ENCODE measurements at regions not wholly inside any gene's neighbourhood (a gene's known extent, or its start where the extent isn't known, plus 50 kb on each side); places are given as distances from the start of the nearest gene placed in this dataset.
"Not testable (repeated sequence)": the region's sequence is repeated elsewhere in the genome, so short reads cannot be mapped to it uniquely, and the experiment has no call there.

DNA sequence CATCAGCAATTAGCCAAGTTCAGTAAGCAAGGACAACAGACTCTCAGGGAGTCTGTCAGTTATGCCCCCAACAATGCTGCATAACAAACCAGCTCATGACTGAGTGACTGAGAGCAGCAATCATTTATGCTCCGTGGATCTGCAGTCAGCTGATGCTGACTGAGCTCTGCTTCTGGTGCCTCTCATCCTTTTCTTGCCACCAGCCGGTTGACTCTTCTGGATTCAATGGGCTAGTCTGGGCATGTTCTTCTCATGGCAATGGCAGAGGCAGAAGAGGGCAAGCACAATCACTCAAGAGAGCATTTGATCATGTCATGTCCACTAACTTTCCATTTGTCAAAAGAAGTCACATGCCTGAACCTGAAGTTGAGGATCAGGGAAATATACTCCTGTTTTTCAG, 157.0 kb upstream of the NTRK2 start:
- DNase-seq, result no peak

DNA sequence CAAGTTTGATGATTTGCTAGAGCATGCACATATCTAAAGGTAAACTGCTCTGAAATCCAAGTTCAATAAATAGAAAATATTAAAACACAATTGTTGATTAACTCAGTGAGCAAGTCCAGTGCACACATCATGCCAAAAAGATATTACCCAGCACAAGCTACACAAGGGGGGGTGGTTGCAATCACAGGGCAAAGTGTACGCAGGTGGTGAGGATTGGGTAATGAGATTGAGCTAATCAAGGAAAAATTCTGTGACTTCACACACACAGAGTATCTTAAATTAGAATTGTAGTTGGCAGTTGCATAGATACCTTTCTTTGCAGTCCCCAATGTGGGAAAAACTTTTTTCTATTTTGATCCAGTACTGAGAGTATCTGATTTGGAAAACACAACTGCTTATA, 156.1 kb upstream of the NTRK2 start:
- no peak for DNase-seq

DNA sequence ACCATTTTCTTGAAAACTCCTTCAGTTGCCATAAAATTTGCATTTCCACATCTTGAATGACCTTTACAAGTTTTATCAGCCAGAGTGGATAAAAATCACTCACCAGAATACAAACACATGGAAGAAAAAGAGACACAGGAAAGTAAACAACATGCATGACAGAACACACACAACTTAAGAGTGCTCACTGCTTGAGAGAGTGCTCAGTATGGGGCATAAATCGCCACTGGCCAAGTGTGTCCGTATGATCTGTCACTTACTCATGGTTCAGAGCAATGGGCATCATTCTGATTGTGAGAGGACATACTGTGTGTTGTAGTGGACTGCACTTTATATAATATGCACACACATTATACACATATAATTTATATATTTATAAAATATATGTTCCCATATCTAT, 155.6 kb upstream of the NTRK2 start:
- DNase-seq, result no peak

DNA sequence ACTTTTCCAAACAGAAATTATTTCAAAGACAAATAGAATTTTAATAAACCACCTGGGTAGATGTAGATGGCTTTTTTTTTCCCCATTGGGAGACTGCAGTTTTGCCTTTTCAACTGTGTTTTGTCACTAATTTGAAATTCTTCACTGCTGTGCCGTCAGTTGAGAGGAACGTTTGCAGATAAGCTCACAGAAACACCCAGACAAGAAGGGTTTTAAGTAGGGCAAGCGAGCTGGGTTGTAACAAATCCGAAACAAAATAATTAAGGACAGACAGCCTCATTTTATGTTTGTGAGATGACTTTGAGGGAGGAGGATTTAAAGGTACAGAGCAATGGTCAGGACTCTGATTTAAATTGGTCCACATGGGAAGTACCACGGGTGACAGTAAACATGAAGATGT, 155.1 kb upstream of the NTRK2 start:
- DNase-seq, result no peak

DNA sequence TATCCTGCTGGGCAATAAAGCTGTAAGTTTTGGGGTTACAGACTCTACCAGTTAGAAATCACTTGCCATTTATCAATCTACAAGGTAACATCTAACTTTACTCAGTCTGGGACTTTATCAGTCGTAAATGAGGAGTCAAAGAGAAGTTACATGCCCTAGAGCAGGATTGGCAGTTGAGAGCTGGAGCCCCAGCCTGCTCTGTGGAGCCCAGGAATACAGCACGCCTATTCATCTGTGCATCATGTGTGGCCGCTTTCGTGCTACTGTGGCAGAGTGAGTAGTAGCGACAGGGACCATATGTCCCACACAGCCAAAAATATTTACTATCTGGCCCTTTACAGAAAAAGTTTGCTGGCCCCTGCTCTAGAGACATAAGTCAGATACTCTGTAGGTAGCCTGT, 152.5 kb upstream of the NTRK2 start:
- DNase-seq, result no peak

- no peak for DNase-seq
Observed at GRCh38 chr9:84519413-84519812, 150.1 kb upstream of the NTRK2 start.

DNA sequence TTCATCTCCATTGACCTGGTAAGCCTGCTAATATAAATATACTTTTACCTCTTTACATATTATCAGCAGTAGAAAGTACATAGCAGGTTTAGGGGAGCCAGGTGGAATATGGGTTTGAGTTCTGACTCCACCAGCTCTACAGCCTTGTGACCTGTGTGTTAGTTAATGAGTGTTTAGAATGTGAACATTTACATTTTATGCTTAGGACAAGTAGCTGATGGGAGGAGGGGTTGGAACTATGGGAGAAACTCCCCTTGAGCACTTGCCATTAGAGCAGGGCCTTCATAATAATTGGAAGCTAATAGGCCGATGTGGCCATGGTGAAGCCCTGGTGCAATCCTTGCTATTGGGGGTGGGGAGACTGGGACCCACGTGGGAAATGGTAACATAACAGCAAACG, 148.3 kb upstream of the NTRK2 start:
- no peak for DNase-seq

DNA sequence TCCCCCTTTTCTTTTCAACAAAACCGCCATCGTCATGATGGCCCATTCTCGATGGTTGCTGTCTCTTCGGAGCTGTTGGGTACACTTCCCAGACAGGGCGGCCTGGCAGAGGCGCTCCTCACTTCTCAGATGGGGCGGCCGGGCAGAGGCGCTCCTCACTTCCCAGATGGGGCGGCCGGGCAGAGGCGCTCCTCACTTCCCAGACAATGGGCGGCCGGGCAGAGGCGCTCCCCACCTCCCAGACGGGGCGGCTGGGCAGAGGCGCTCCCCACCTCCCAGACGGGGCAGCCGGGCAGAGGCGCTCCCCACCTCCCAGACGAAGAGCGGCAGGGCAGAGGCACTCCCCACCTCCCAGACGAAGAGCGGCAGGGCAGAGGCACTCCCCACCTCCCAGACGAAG, 143.3 kb upstream of the NTRK2 start:
- DNase-seq, result not testable (repeated sequence)

DNA sequence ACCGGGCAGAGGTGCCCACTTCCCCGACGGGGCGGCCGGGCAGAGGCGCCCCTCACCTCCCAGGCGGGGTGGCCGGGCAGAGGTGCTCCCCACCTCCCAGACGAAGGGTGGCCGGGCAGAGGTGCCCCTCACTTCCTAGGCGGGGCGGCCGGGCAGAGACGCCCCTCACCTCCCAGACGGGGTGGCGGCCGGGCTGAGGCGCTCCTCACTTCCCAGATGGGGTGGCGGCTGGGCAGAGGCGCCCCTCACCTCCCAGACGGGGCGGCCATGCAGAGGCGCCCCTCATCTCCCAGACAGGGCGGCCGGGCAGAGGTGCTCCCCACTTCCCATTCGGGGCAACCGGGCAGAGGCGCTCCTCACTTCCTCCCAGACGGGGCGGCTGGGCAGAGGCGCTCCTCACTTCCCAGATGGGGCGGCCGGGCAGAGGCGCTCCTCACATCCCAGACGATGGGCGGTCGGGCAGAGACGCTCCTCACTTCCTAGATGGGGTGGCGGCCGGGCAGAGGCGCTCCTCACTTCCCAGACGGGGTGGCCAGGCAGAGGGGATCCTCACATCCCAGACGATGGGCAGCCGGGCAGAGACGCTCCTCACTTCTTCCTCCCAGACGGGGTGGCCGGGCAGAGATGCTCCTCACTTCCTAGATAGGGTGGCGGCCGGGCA, 142.3 kb upstream of the NTRK2 start:
- not testable (repeated sequence) for DNase-seq

GRCh38 chr9:84535973-84536372, 133.6 kb upstream of the NTRK2 start:
- DNase-seq, result not testable (repeated sequence)

DNA sequence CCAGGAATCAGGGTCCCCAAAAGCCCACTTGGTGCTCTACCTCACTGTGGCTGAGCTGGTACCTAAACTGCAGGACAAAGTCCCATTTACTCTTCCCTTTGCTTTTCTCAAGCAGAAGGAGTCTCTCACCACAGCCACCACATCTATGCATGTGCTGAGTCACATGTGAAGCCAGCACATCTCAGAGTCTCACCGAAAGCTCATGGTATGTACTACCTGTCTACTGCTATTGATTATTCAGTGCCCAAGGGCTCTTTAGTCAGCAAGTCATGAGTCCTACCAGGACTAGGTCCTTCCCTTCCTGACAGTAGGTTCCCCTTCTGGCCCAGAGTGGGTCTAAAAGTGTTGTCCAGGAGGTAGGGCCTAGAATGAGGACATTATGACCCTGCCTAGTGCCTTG, 130.7 kb upstream of the NTRK2 start:
- no peak for DNase-seq

DNA sequence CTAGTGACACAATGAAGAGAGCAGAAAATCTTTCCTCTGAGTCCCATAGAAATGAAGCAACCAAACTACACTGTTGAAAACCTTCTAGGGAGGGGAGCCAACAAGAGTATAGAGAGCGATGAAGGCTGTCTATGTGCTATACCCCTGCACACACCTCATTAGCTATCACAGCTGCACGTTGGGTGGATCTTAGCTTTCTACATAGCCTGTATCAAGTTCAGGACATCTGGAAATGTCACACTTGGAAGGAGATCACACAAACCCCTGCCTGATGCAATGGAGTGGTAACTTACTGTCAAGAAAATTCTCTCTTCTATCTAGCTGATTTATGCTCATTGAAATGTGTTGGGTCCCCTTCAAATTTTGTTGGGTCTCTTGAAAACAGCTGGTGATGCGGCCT, 127.0 kb upstream of the NTRK2 start:
- DNase-seq, result no peak

DNA sequence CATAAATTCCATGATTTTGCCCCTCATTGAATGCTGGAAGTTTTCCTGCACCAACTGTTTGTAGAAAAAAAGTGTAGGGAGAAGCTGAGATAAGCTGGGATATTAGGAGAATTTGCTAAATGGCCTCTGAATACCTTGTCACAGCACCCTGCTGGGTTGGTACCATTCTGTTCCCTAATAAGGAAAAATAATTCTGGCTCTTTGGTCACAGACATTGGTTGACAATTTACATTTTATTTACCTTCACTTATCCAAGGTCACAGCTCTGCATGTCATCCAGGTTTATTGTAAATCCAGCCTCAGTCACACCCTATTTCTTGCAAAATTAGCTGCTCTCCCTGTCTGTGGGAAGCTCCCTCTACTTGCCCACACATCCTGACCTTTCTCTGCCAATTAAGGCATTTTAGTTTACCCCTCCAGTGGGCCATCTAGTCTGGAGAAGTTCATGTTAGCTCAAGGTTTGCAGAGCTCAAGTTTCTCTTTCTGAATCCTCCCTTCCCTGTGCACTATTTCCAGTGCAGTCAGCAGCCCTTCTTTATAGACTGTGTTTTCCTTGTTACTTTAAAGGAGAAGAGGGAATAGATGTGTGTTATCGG, 115.4 kb upstream of the NTRK2 start:
- DNase-seq, result no peak

GRCh38 chr9:84556556-84556955, 113.0 kb upstream of the NTRK2 start:
- DNase-seq, result no peak

GRCh38 chr9:84557751-84558150, 111.8 kb upstream of the NTRK2 start:
- no peak for DNase-seq

DNA sequence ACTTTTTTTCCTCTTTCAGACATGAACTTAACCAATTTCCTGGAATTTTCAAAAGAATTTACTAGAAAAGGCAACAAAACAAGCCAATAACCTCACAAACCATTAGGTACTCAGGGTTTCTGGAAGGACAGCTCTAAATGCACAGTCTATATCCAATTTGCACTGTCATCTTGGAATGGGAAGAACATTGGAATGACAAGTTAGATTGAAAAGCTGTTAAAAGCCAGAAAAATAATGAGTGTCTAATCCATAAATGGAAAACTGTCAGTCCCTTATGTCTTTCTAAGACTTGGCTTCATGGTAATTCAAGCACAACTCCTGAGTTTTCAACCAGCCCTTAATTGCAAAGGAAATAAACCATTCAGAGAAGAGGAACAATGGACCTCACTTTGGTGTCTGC, 105.8 kb upstream of the NTRK2 start:
- DNase-seq, result no peak

DNA sequence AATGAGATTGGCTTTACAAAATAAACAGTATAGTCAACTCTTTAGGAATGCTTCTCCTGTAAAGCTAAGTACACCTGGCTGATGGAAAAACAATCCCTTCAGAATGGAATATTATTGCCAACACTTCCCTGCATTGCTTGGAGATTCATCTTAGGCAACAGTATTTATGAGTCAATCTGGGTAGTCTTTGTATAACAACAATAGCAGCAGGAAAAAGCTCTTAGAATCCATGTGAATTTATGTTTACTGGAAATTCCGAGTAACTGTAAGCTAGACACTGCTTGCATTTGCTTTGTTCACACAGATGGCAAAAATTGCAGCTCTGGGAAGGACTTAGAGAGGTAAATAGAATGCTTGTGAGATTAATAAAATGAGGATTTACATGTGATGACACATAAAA, 101.7 kb upstream of the NTRK2 start:
- no peak for DNase-seq

GRCh38 chr9:84570482-84571154, 98.9 kb upstream of the NTRK2 start:
- DNase-seq, result no peak

DNA sequence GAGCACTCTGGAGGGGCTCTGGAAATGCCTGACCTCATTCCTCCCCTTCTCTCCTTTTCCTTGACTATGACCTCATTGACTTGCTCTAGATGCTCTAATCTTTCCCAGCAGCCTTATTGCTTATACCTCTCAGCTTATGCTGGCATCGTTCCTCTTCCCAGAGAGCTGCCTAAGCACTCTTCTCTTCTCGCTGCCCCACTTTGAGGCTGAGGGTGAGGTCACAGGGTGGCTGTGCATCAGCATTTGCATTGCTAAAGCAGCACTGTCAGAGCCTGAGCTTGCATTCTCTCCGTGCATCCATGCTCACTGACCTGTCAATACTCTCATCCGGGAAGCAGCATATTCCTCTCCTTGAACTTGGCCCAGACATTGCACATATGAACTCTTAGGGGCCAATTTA, 96.4 kb upstream of the NTRK2 start:
- DNase-seq, result no peak

GRCh38 chr9:84575705-84576104, 93.8 kb upstream of the NTRK2 start:
- no peak for DNase-seq

DNA sequence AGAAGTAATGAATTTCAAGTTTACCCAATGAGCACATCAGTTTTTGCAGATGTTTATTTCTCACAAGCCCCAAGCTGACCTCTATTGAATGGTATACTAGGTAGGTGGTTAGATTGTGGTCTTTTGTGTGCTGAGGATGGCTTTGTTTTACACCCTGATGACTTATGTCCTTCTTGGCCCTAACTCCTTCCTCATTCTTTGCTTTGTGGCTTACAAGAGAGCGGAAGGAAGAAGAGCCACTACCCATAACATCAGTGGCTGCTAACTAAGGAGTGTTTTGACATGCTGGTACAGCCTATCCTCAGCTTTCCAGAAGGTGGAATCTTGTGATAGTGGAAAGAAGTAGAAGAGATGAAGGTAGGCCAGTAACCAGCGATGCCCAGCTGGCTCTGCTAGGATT, 85.7 kb upstream of the NTRK2 start:
- DNase-seq, result no peak

DNA sequence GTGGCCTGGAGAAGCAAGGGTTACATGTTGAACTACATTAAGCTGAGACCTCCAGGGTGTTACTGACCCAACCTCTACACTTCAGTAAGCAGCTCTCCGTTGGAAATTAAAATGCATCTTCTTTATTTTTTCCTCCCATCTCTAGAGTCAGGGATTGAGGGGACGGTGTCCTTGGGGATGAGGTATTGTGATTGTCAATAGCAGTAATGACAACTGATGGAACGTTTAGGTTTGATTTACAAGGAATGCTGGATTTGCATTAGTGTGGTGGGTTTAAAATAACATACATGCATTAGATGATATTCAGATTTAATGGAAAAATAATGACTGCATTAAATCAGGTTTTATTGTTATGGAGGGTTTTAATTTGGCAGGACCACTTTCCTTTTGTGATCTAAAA, 82.9 kb upstream of the NTRK2 start:
- no peak for DNase-seq

GRCh38 chr9:84587153-84587552, 82.4 kb upstream of the NTRK2 start:
- no peak for DNase-seq

GRCh38 chr9:84589542-84589941, 80.0 kb upstream of the NTRK2 start:
- DNase-seq, result no peak

DNA sequence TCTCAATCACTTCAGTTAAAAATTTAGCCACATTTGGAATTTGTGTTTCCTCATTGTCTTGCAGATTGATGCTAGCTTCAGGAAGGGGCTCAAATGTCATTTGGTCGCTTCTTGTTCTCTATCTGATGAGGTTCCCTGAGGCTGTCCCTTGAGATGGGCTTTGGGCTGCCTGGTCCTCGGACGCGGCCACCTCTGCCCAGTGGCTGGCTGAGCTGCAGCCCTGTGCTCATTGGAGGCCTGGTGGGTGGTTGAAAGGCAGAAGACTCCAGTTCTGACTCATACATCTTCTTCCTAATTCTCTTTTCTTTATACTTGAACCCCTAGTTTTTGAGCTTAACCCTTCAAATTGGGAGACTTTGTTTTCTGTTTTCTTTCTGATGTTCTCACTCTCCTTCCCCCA, 78.8 kb upstream of the NTRK2 start:
- no peak for DNase-seq
